BLaER1 (cell line): ENCODE measurements at regions not wholly inside any gene's neighbourhood (a gene's known extent, or its start where the extent isn't known, plus 50 kb on each side); places are given as distances from the start of the nearest gene placed in this dataset.
"Not testable (repeated sequence)": the region's sequence is repeated elsewhere in the genome, so short reads cannot be mapped to it uniquely, and the experiment has no call there.

Source experiments
- H3K27ac ChIP-seq: shearing (Covaris generic); formaldehyde crosslinking; 2 replicates; pipeline ENCODE4 v1.8.1; 2022
- H3K27me3 ChIP-seq: shearing (Covaris generic); formaldehyde crosslinking; 2 replicates; pipeline ENCODE4 v1.8.1; 2022
- H3K36me3 ChIP-seq: shearing (Covaris generic); formaldehyde crosslinking; 2 replicates; pipeline ENCODE4 v1.8.1; 2022
- H3K4me1 ChIP-seq: shearing (Covaris generic); formaldehyde crosslinking; 2 replicates; pipeline ENCODE4 v1.8.1; 2022
- H3K4me2 ChIP-seq: shearing (Covaris generic); formaldehyde crosslinking; 2 replicates; pipeline ENCODE4 v1.8.1; 2022
- H3K4me3 ChIP-seq: shearing (Covaris generic); formaldehyde crosslinking; 2 replicates; pipeline ENCODE4 v1.8.1; 2022
- H3K9ac ChIP-seq: shearing (Covaris generic); formaldehyde crosslinking; 2 replicates; pipeline ENCODE4 v1.8.1; 2022
- H3K9me3 ChIP-seq: shearing (Covaris generic); formaldehyde crosslinking; 2 replicates; pipeline ENCODE4 v1.8.1; 2022
- H4K20me1 ChIP-seq: shearing (Covaris generic); formaldehyde crosslinking; 2 replicates; pipeline ENCODE4 v1.8.1; 2022
- Cebpa-rat ChIP-seq: shearing (Covaris generic); IDR thresholded peaks from 2 replicates; pipeline ENCODE4 v1.8.1; 2022

GRCh38 chr4:96379524-96379923, 539.6 kb downstream of the PDHA2 start:
- Histone ChIP-seq H4K20me1 (no peaks in the 10 kb centered on the region), H3K9me3 (no peaks in the 10 kb centered on the region; the same call in 1 of the 2 replicates), H3K9ac (no peak overlapping the region), H3K4me1 (no peaks in the 10 kb centered on the region), H3K27ac (no peak overlapping the region), H3K4me3 (no peak overlapping the region), H3K27me3 (no peaks in the 10 kb centered on the region), H3K36me3 (no peaks in the 10 kb centered on the region), H3K4me2 (no peak overlapping the region)
- TF ChIP-seq Cebpa-rat = no peak

- H3K27ac ChIP-seq = no peak overlapping the region
- no peaks in the 10 kb centered on the region for H3K36me3 ChIP-seq
- H3K4me3 ChIP-seq = no peak overlapping the region
- no peaks in the 10 kb centered on the region for H3K27me3 ChIP-seq
- H4K20me1 ChIP-seq = no peaks in the 10 kb centered on the region
- no peaks in the 10 kb centered on the region; the same call in 1 of the 2 replicates for H3K9me3 ChIP-seq
- no peak overlapping the region for H3K4me2 ChIP-seq
- H3K4me1 ChIP-seq = no peaks in the 10 kb centered on the region
- TF ChIP-seq Cebpa-rat = no peak
- H3K9ac ChIP-seq = no peak overlapping the region
These were observed 540.2 kb downstream of the PDHA2 start for GRCh38 chr4:96380106-96380505.

GRCh38 chr4:96383349-96383748, 543.5 kb downstream of the PDHA2 start:
- Histone ChIP-seq H3K36me3 (no peaks in the 10 kb centered on the region), H3K4me2 (no peak overlapping the region), H3K4me1 (no peaks in the 10 kb centered on the region), H3K9ac (no peak overlapping the region), H4K20me1 (no peaks in the 10 kb centered on the region), H3K27ac (no peak overlapping the region), H3K27me3 (no peaks in the 10 kb centered on the region), H3K9me3 (no peaks in the 10 kb centered on the region; the same call in 1 of the 2 replicates), H3K4me3 (no peak overlapping the region)
- TF ChIP-seq Cebpa-rat = no peak

GRCh38 chr4:96389770-96390169, 549.9 kb downstream of the PDHA2 start:
- no peak for TF ChIP-seq Cebpa-rat
- no peak overlapping the region for H3K4me2 ChIP-seq

GRCh38 chr4:96390404-96390803, 550.5 kb downstream of the PDHA2 start:
- Histone ChIP-seq H3K27me3 (no peaks in the 10 kb centered on the region), H3K9ac (no peak overlapping the region), H3K4me2 (no peak overlapping the region), H3K27ac (no peak overlapping the region), H3K9me3 (no peaks in the 10 kb centered on the region), H3K4me1 (no peaks in the 10 kb centered on the region), H4K20me1 (no peaks in the 10 kb centered on the region), H3K4me3 (no peak overlapping the region), H3K36me3 (no peaks in the 10 kb centered on the region)
- no peak for TF ChIP-seq Cebpa-rat

More at GRCh38 chr4:96389770-96390169, 549.9 kb downstream of the PDHA2 start:
- H3K9me3 ChIP-seq = no peaks in the 10 kb centered on the region
- no peaks in the 10 kb centered on the region for H3K27me3 ChIP-seq
- H3K27ac ChIP-seq = no peak overlapping the region
- H3K36me3 ChIP-seq = no peaks in the 10 kb centered on the region
- no peak overlapping the region for H3K4me3 ChIP-seq
- no peak overlapping the region for H3K9ac ChIP-seq
- no peaks in the 10 kb centered on the region for H4K20me1 ChIP-seq
- H3K4me1 ChIP-seq = no peaks in the 10 kb centered on the region

GRCh38 chr4:96395747-96396146, 555.9 kb downstream of the PDHA2 start:
- no peaks in the 10 kb centered on the region for H3K27me3 ChIP-seq
- no peak overlapping the region for H3K4me3 ChIP-seq
- H3K36me3 ChIP-seq = no peaks in the 10 kb centered on the region
- H3K9me3 ChIP-seq = no peaks in the 10 kb centered on the region
- no peak for TF ChIP-seq Cebpa-rat
- no peak overlapping the region for H3K9ac ChIP-seq
- H3K4me2 ChIP-seq = no peak overlapping the region
- no peak overlapping the region for H3K27ac ChIP-seq
- no peaks in the 10 kb centered on the region for H4K20me1 ChIP-seq
- no peaks in the 10 kb centered on the region for H3K4me1 ChIP-seq

- Histone ChIP-seq H3K4me2 (no peak overlapping the region), H3K27ac (no peak overlapping the region), H3K36me3 (no peaks in the 10 kb centered on the region), H3K9me3 (no peaks in the 10 kb centered on the region), H3K4me3 (no peak overlapping the region), H3K27me3 (no peaks in the 10 kb centered on the region), H3K4me1 (no peaks in the 10 kb centered on the region), H4K20me1 (no peaks in the 10 kb centered on the region), H3K9ac (no peak overlapping the region)
- TF ChIP-seq Cebpa-rat = no peak
These were observed 566.8 kb downstream of the PDHA2 start for GRCh38 chr4:96406742-96407141.

GRCh38 chr4:96407225-96407624, 567.3 kb downstream of the PDHA2 start:
- Histone ChIP-seq H3K27ac (no peak overlapping the region), H3K4me1 (no peaks in the 10 kb centered on the region), H3K4me2 (no peak overlapping the region), H3K9ac (no peak overlapping the region), H3K27me3 (no peaks in the 10 kb centered on the region), H4K20me1 (no peaks in the 10 kb centered on the region), H3K4me3 (no peak overlapping the region), H3K36me3 (no peaks in the 10 kb centered on the region), H3K9me3 (no peaks in the 10 kb centered on the region)
- TF ChIP-seq Cebpa-rat = no peak

GRCh38 chr4:96407738-96408463, 568.0 kb downstream of the PDHA2 start:
- no peak overlapping the region for H3K27ac ChIP-seq
- no peaks in the 10 kb centered on the region for H3K36me3 ChIP-seq
- H4K20me1 ChIP-seq = no peaks in the 10 kb centered on the region
- no peaks in the 10 kb centered on the region for H3K27me3 ChIP-seq
- H3K4me3 ChIP-seq = no peak overlapping the region
- no peak overlapping the region for H3K4me2 ChIP-seq
- H3K9ac ChIP-seq = no peak overlapping the region
- H3K9me3 ChIP-seq = no peaks in the 10 kb centered on the region
- no peak for TF ChIP-seq Cebpa-rat
- H3K4me1 ChIP-seq = no peaks in the 10 kb centered on the region

GRCh38 chr4:96414853-96415252, 575.0 kb downstream of the PDHA2 start:
- not testable (repeated sequence) for H3K36me3 ChIP-seq, H3K4me1 ChIP-seq, H3K9me3 ChIP-seq, H3K27me3 ChIP-seq, H3K4me2 ChIP-seq, H3K4me3 ChIP-seq, H4K20me1 ChIP-seq, H3K27ac ChIP-seq, H3K9ac ChIP-seq

- H3K27ac ChIP-seq = no peak overlapping the region
These were observed 589.8 kb downstream of the PDHA2 start for GRCh38 chr4:96429657-96430056.

More at GRCh38 chr4:96429657-96430056, 589.8 kb downstream of the PDHA2 start:
- no peaks in the 10 kb centered on the region for H3K4me1 ChIP-seq
- no peaks in the 10 kb centered on the region for H3K9me3 ChIP-seq
- H3K27me3 ChIP-seq = no peaks in the 10 kb centered on the region
- no peak for TF ChIP-seq Cebpa-rat
- no peaks in the 10 kb centered on the region for H3K36me3 ChIP-seq
- H4K20me1 ChIP-seq = no peaks in the 10 kb centered on the region
- no peak overlapping the region for H3K9ac ChIP-seq
- no peak overlapping the region for H3K4me3 ChIP-seq
- no peak overlapping the region for H3K4me2 ChIP-seq
